ENCODE measurements at regions not wholly inside any gene's neighbourhood (a gene's known extent, or its start where the extent isn't known, plus 50 kb on each side); places are given as distances from the start of the nearest gene placed in this dataset.

- H2AFZ ChIP-seq (ENCODE audit: low read length), result no peak overlapping the region
- no peaks in the 10 kb centered on the region for H3K79me2 ChIP-seq (ENCODE audit: insufficient read depth, low read depth, low read length)
- H3K4me2 ChIP-seq (ENCODE audit: low read length), result no peak overlapping the region
- no peak for DNase-seq (ENCODE audit: low spot score)
- H3K9me3 ChIP-seq (ENCODE audit: low read length), result no peaks in the 10 kb centered on the region
- ChIA-PET CTCF (ENCODE audit: unreplicated experiment) (no interaction called here), POLR2A (interaction anchor here (1.0 kb wide), 1 partner anchor 764 kb away, joined by 6 read pairs; no protein-coding TSS in a partner anchor)
- H3K4me3 ChIP-seq (ENCODE audit: low read depth, low read length, poor library complexity, severe bottlenecking), result no peak overlapping the region
- H3K9me2 ChIP-seq (ENCODE audit: insufficient read depth, low read length), result no peaks in the 10 kb centered on the region
- TF ChIP-seq CTCF (conservative IDR thresholded peaks at IDR 0.05; ENCODE audit: low read length) (no peak), EZH2phosphoT487 (IDR thresholded peaks at IDR 0.05; ENCODE audit: borderline replicate concordance, low read depth, low read length) (no peak)
- H3K4me1 ChIP-seq (ENCODE audit: insufficient read depth, low read length, poor library complexity, severe bottlenecking), result no peaks in the 10 kb centered on the region
- H3K27ac ChIP-seq (ENCODE audit: low read depth, low read length, poor library complexity, severe bottlenecking), result no peak overlapping the region
- no peaks in the 10 kb centered on the region for H3K36me3 ChIP-seq (ENCODE audit: insufficient read depth, low read length)
- no peaks in the 10 kb centered on the region for H4K20me1 ChIP-seq (ENCODE audit: insufficient read depth, low read length)
- BruUV-seq (replicated peaks), result no TSS peak
- intact Hi-C loops (cut with micrococcal nuclease; ENCODE audit: unreplicated experiment), result no loop called here
Observed at GRCh38 chr3:171548917-171549316, 88.7 kb upstream of the TNIK start.

- H3K4me2 ChIP-seq (ENCODE audit: low read length), result no peak overlapping the region
- no peaks in the 10 kb centered on the region for H3K36me3 ChIP-seq (ENCODE audit: insufficient read depth, low read length)
- CTCF ChIA-PET (ENCODE audit: unreplicated experiment), result no interaction called here
- H3K79me2 ChIP-seq (ENCODE audit: insufficient read depth, low read depth, low read length), result no peaks in the 10 kb centered on the region
- no peaks in the 10 kb centered on the region for H4K20me1 ChIP-seq (ENCODE audit: insufficient read depth, low read length)
- BruUV-seq (replicated peaks), result no TSS peak
- POLR2A ChIA-PET, result no interaction called here
- TF ChIP-seq EZH2phosphoT487 (IDR thresholded peaks at IDR 0.05; ENCODE audit: borderline replicate concordance, low read depth, low read length) (no peak), CTCF (conservative IDR thresholded peaks at IDR 0.05; ENCODE audit: low read length) (no peak)
- no peak overlapping the region for H3K27ac ChIP-seq (ENCODE audit: low read depth, low read length, poor library complexity, severe bottlenecking)
- intact Hi-C loops (cut with micrococcal nuclease; ENCODE audit: unreplicated experiment), result no loop called here
- H3K9me2 ChIP-seq (ENCODE audit: insufficient read depth, low read length), result no peaks in the 10 kb centered on the region
- H3K9me3 ChIP-seq (ENCODE audit: low read length), result no peaks in the 10 kb centered on the region
- H2AFZ ChIP-seq (ENCODE audit: low read length), result no peak overlapping the region
- H3K4me3 ChIP-seq (ENCODE audit: low read depth, low read length, poor library complexity, severe bottlenecking), result no peak overlapping the region
- no peaks in the 10 kb centered on the region for H3K4me1 ChIP-seq (ENCODE audit: insufficient read depth, low read length, poor library complexity, severe bottlenecking)
- no peak for DNase-seq (ENCODE audit: low spot score)
Observed at GRCh38 chr3:171543759-171544300, 83.6 kb upstream of the TNIK start.

- no peak overlapping the region for H3K27ac ChIP-seq (ENCODE audit: low read depth, low read length, poor library complexity, severe bottlenecking)
- no peaks in the 10 kb centered on the region for H3K4me1 ChIP-seq (ENCODE audit: insufficient read depth, low read length, poor library complexity, severe bottlenecking)
- H3K4me3 ChIP-seq (ENCODE audit: low read depth, low read length, poor library complexity, severe bottlenecking), result no peak overlapping the region
- H4K20me1 ChIP-seq (ENCODE audit: insufficient read depth, low read length), result no peaks in the 10 kb centered on the region
- CTCF ChIA-PET (ENCODE audit: unreplicated experiment), result no interaction called here
- H3K4me2 ChIP-seq (ENCODE audit: low read length), result no peak overlapping the region
- H3K79me2 ChIP-seq (ENCODE audit: insufficient read depth, low read depth, low read length), result no peaks in the 10 kb centered on the region
- POLR2A ChIA-PET, result interaction anchor here (0.6 to 0.7 kb wide), 2 partner anchors 737 to 1080 kb away, joined by 3 read pairs; no protein-coding TSS in a partner anchor
- no peak for TF ChIP-seq EZH2phosphoT487 (IDR thresholded peaks at IDR 0.05; ENCODE audit: borderline replicate concordance, low read depth, low read length)
- no peak for TF ChIP-seq CTCF (conservative IDR thresholded peaks at IDR 0.05; ENCODE audit: low read length)
- no TSS peak for BruUV-seq (replicated peaks)
- no peaks in the 10 kb centered on the region for H3K9me3 ChIP-seq (ENCODE audit: low read length)
- no peak for DNase-seq (ENCODE audit: low spot score)
- H3K36me3 ChIP-seq (ENCODE audit: insufficient read depth, low read length), result no peaks in the 10 kb centered on the region
- no peak overlapping the region for H2AFZ ChIP-seq (ENCODE audit: low read length)
- no peaks in the 10 kb centered on the region for H3K9me2 ChIP-seq (ENCODE audit: insufficient read depth, low read length)
- intact Hi-C loops (cut with micrococcal nuclease; ENCODE audit: unreplicated experiment), result no loop called here
Observed at GRCh38 chr3:171542976-171543375, 82.8 kb upstream of the TNIK start.

All from OCI-LY7 (cell line).